GM08714 (cell line): ENCODE measurements at regions not wholly inside any gene's neighbourhood (a gene's known extent, or its start where the extent isn't known, plus 50 kb on each side); places are given as distances from the start of the nearest gene placed in this dataset.
"Not testable (repeated sequence)": the region's sequence is repeated elsewhere in the genome, so short reads cannot be mapped to it uniquely, and the experiment has no call there.

Source experiments
- H3K4me3 ChIP-seq: fragments of 200-500 bp; sonication (Bioruptor generic); 2 replicates; pipeline ENCODE4 v1.5.1; 2014; ENCODE audit warnings: mild to moderate bottlenecking, low read length, inconsistent platforms
- ZNF274 ChIP-seq: IDR thresholded peaks from 2 replicates; pipeline ENCODE4 v1.6.1; 2012; ENCODE audit warnings: mild to moderate bottlenecking, low read depth, low read length

GRCh38 chr16:29182501-29182900 is 197.6 kb downstream of the LAT start:
- TF ChIP-seq ZNF274: no peak
- no peak overlapping the region for H3K4me3 ChIP-seq

DNA sequence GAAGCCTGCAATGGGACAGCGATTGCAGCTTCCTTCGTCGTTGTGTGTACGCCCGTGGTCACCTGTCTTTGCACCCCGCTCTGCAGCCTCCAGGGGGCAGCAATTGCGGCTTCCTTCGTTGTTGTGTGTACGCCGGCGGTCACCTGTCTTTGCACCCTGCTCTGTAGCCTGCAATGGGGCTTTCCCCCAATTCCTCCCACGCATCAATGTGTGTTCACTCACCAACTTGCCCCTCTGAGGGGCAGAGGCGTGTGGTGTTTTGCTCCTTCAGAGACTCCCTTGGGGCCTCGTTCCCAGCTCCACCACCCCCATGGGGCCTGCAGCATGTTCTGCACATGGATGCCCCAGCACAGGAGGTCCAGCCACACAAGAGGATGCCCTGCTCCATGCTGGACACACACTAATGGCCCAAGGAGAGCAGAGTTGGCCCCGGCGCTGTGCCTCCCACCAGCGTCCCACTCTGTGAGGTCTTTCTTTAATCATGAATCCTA is 197.1 kb downstream of the LAT start:
- H3K4me3 ChIP-seq: not testable (repeated sequence)

DNA sequence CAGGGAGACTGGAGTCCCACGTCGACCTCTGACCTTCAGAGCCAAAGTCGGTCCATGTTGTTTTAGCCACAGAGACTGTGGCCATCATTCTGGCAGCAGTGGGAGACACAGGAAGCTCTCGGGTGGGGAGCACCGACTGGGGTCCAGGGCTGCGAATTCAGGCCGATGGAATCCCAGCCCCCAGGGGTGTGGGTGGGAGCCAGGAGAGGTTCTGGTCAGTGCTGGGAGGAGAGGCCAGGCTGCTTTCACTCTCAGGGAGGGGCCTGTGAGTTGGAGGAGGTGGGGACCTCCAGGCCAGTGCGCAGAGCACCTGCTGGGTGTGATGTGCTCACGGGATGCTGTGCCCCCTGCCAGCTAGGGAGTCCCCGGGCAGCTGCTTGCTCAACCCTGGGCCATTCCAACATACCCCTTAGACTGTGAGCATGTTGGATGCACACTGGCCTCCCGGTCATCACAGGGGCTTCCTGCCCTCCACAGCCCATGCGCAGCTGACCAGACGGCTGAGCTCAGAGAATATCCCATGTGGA is 196.5 kb downstream of the LAT start:
- not testable (repeated sequence) for H3K4me3 ChIP-seq

GRCh38 chr16:29180206-29180600 is 195.4 kb downstream of the LAT start:
- H3K4me3 ChIP-seq: not testable (repeated sequence)

GRCh38 chr16:29179401-29180205 is 194.8 kb downstream of the LAT start:
- not testable (repeated sequence) for H3K4me3 ChIP-seq

GRCh38 chr16:29177888-29178726 is 193.3 kb downstream of the LAT start:
- not testable (repeated sequence) for H3K4me3 ChIP-seq

DNA sequence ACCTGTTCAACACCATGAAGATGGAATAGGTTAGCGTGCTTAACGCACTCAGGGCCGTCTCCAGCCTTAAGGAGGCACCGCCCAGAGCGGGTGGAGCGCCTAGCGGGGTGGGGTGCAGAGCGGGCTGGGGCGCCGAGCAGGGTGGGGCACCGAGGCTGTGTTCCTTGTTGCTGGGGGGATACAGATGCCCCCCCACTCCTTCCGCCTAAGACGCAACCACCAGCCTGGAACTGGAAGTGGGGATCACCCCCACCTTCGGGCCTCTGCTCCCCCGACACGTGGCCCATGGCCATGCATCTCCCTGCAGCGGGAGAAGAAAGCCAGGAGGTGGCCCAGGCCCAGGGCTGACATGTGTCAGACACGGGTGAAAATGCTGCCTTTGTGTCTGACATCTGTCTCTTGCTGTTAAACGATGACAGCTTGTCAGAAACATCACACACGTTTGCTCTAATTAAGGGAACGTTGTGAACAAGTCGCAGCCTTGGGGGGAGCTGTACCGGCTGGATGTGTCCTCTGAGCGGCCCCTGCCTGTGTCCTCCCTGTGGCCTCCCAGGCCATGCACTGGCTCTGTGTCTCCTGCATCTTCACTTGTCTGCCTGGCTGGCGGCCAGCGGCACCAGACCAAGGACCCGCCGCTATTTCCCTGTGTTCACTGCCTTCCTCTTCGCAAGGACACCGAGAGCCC is 192.5 kb downstream of the LAT start:
- H3K4me3 ChIP-seq: not testable (repeated sequence)

- H3K4me3 ChIP-seq: not testable (repeated sequence)
Measured at GRCh38 chr16:29176822-29177202, 192.0 kb downstream of the LAT start.

DNA sequence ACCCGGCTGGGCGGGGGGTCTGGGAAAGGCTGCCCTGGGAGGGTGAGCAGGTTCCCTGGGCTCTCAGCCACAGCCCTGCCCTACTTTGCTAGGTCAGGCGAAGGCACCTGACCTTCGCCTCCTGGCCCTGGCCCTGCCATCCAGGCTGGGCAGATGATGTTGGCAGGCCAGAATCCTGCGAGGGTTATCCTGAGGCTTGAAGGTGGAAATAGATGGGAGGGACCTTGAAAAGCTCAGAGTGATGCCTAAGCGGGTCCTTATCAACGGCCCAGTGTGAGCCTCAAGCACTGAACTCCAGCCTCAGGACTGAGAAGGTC is 191.3 kb downstream of the LAT start:
- H3K4me3 ChIP-seq: not testable (repeated sequence)

GRCh38 chr16:29175411-29176153 is 190.7 kb downstream of the LAT start:
- H3K4me3 ChIP-seq: not testable (repeated sequence)

DNA sequence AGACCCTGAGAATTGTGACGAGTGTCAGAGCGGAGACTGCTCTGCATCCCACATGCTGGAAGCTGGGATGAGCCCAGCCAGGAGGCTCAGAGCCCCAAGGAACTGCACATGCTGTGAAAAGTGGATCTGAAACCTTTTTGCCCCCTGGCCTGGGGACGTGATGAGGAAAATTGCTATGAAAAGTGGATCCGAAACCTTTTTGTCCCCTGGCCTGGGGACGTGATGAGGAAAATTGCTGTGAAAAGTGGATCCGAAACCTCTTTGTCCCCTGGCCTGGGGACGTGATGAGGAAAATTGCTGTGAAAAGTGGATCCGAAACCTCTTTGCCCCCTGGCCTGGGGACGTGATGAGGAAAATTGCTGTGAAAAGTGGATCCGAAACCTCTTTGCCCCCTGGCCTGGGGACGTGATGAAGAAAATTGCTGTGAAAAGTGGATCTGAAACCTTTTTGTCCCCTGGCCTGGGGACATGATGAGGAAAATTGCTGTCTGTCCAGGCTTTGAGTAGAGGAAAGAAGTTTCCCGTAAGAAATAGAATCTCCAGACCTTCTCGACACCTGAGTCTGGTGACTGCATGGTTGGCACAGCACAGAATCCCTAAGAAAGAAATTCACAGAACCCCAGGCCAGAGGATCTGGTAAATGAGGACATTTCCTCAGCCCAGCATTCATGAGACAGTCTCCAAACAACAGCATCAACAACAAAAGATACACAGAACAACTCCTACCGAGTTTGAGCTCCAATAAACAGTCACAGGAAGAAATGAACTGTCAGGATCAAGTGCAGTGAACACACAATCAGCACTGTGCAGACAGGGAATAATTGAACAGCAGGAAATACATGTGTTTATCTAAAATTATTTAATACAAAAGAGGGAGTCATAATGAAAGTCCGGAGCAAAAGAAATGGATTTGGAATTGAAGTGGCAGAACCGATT is 188.8 kb downstream of the LAT start:
- H3K4me3 ChIP-seq: not testable (repeated sequence)

GRCh38 chr16:29172098-29172724 is 187.4 kb downstream of the LAT start:
- H3K4me3 ChIP-seq: not testable (repeated sequence)

DNA sequence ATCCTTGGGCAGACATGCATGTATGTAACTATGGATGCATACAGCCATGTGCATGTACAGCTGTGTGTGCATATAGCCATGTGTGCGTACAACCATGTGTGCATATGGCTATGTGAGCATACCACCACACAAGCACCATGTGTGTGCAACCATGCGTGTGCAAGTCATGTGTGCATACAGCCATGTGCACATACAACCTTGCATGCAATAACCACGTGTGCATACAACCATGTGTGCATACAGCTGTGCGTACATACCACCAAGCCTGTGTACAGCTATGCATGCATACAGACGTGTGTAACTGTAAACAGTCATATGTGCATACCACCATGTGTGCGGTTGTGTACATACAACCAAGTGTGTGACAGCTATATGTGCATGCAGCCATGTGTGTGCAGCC is 186.4 kb downstream of the LAT start:
- not testable (repeated sequence) for H3K4me3 ChIP-seq

DNA sequence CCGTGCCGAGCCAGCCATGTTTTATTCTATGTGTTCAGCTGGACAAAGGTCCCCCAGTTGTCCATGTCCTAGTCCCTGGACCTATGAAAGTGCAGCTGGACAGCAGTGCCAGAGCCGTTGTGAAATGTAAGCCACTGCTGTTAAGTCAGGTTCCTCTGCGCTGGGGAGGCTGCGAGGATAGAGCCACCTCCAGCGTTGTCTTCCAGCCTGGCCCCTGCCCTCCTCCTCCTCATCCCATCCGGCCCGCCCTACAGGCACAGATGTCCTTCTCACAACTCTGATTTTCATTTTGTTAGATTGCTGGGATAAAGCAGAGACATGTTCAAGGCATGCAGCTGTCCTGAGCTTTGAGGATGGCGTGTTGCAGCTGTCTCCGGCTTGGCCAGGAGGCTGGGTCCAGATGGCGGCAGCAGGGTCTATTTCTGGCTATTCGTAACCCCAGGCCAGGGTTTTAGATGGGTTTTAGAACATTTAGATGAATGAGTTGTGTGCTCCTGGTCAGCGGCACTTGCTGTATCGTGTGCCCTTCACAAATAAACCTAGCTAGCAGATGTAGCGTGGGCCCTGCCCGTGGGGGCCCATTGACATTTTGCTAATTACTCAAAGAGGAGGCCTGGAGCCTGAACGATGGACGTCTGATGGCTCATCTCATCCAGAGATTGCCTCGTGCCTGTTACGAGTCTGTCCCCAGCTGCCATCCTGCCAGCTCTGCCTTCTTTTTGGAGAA is 185.7 kb downstream of the LAT start:
- H3K4me3 ChIP-seq: not testable (repeated sequence)

DNA sequence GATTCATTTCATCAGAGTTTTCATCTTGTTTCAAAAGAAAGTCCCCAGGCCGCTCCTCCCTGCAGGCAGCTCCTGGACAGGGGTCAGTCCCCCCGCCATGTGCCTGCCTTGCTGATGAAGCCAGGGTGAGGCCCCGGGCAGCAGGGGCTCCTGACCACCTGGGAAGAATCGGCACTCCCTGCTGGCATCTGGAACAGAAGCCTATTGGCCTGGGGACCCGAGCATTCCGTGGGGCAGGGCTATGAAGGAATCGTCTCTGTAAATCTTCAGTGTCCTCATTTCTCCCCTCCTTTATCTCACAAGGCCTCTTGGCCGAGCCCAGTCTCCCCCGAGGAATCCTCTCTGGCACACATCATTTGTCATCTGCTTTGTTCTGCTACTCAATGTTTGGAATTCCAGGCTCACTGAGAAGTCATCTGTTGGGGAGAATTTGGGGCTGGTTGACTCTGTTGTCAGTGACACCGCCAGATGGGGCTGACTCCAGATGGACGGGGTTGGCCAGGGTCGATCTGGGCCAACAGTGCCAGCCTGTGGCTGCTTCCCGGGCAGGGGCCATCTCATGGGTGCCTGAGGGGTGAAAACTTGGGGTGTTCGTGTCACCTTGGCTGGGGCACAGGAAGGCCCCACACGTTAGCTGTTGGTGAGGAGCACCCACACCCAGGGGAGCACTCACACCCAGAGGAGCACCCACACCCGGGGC is 184.6 kb downstream of the LAT start:
- H3K4me3 ChIP-seq: not testable (repeated sequence)

DNA sequence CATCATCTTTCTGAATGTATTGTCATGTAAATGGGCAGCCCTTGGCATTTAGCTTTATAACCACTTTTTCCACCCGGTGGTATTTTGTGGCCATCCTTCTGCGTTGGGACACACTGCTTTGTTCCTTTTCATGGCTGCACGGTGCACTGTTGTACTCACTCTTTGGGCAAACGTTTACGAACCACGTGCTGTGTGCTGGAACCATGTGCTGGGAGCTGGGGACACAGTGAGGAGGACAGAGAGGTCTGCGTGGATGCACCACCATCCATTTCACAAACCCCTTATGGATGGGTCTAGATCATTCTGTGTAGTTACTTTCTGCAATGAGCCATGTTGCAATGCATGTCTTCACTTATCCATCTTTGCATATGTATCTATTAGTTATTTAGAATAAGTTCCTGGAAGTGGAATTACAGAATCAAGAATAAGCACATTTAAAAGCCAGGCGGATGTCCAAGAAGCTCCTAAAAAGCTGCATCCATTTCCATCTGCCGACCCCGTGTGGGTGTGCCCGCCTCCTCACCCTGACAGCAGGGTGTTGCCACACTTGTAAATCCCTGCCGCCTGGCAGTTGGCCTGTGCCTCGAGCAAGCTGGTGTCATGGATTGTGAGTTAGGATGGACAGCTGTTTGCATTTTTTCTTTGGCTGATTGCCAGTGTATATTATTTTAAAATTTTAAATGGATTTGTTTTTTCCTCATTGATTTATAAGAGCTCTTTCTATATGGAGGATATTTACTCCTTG is 183.8 kb downstream of the LAT start:
- not testable (repeated sequence) for H3K4me3 ChIP-seq

GRCh38 chr16:29164442-29165089 is 179.7 kb downstream of the LAT start:
- H3K4me3 ChIP-seq: not testable (repeated sequence)
